CD4-positive, alpha-beta T cell treated with Interleukin-4 for 4 hours (primary cell): ENCODE measurements at regions not wholly inside any gene's neighbourhood (a gene's known extent, or its start where the extent isn't known, plus 50 kb on each side); places are given as distances from the start of the nearest gene placed in this dataset.
"Not testable (repeated sequence)": the region's sequence is repeated elsewhere in the genome, so short reads cannot be mapped to it uniquely, and the experiment has no call there.

Experiments used
- DNase-seq: peaks from one replicate; pipeline ENCODE4 v3.0.0-alpha.2; 2020

DNA sequence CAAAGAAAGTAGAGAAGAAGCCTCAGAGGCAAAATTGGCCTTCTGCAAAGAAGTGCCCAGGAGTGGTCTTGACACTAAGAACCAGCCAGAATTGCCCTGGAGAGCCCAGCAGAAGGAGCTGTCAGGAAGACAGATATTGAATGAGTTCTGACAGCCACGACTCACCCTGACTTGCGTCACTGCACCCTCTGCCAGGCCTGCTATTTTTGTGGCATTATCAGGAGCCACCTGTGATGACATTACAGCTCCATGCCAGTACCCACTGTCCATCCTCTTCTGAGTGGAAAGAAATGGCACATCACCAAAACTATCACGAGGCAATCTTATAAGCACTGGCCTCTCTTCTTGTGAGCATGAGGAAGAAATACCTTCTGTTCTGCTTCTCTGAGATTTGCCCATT, 67.7 kb downstream of the SMIM20 start:
- no peak for DNase-seq

DNA sequence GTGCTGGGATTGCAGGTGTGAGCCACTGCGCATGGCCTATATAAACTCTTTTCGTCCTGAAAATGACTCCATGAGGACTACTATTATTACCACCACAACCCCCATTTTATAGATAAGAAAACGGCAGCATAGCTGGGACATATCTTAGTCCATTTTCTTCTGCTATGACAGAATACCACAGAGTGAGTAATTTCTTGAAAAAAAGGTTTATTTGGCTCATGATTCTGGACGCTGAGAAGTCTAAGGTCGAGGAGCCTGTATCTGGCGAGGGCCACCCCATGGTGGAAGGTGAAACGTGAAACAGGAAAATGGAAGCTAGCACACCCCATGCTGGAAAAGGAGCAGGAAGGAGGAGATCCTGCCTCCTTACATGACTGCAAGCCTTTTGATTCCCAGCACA, 68.9 kb downstream of the SMIM20 start:
- DNase-seq: no peak

DNA sequence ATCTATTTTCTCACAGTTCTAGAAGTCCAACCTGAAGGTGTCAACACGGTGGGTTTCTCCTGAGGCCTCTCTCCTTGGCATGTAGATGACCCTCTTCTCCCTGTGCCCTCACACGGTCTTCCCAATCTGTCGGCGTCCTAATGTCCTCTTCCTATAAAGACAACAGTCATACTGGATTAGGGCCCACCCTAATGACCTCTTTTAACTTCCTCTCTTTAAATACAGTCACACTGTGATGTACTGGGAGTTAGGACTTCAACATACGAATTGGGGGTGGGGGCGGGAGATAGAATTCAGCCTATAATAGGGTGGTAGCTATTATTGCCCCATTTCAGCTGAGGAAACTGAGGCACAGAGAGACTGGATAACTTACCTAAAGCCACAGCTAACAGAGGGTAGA, 70.2 kb downstream of the SMIM20 start:
- no peak for DNase-seq

DNA sequence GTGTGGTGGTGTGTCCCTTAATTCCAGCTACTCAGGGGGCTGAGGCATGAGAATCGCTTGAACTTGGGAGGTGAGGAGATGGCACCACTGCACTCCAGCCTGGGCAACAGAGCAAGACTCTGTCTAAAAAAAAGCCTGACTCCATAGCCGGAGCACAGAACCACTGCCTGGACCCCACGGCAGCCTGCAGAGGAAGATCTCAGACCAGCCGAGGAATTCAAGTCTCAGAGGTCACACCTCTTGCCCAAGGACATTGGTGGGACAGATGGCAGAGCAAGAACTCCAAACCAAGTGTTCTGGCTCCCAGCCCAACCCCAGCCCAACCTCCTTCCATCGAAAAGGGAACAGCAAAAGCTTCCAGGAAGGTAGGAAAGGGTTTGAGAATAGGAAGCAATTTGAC, 70.8 kb downstream of the SMIM20 start:
- DNase-seq: no peak

DNA sequence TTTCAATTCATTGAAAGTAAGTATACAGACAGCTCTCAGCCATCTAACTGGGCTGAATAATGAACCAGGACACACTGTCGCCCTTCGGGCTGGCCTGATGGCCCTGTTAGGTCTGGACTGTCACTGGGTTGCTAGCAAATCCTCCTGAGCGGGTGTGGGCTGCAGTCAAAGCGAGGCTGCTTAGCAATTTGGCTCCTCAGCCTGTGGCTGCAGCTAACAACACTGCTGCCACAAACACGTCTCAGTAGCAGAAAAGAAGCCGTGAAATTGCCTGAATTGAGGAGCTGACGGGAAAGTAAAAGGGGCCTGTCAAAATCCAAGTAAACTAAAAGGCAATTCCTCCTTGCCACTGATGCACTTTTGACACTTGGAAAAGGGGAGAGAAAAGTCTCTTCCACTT, 72.8 kb downstream of the SMIM20 start:
- no peak for DNase-seq

DNA sequence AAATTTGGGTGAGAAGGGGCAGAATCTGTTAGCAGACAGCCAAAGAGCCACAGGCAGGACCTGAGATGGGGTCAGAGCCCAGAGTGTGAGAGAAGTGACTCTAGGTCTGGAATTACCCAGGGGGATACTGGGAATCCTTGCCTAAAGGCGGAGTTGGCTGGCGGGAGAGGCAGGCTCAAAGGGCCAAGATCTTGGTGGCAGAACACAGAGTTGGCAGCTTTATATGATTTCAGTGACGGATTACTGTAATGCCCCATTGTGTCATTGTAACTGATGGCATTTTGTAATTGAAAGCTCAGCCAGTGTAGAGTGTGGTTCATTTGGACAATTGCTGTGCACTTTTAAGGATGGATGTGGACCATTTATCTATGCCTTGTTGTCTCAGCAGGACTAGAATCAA, 77.3 kb downstream of the SMIM20 start:
- no peak for DNase-seq

DNA sequence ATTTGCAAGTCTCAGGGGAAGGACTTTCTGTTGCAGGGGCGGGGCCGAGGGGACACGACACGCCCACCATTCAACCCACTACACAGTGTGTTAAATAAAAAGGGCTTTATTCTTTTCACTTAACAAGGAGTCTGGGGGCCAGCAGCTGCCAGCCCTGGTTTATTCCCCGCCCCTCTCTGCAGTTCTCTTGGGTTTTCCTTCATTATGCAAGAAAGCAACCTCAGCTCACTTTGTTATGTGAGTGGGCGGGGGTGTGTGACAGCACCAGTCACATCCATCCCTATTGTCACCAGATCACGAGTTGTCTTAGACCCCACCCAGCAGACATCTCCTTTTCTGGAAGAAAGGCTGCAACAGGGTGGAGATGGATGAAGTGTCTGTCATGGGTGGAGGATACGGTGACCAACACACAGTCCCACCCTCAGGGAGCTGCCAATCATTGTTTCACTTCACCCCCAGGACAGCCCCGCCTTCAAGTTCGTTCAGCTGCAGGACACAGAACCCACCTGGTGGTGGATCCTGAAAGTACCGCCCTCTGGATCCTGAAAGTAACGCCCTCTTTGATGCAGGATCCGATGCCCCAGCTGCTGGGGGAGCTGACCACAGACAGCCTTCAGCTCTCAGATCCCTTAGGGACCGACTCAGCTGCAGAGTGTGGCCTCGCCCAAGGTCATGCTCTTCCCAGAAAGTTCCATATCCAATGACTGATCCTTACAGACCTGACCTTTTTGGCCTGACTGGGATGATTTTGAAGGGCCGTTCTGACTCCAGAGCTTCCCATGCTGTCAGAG, 79.6 kb downstream of the SMIM20 start:
- no peak for DNase-seq

DNA sequence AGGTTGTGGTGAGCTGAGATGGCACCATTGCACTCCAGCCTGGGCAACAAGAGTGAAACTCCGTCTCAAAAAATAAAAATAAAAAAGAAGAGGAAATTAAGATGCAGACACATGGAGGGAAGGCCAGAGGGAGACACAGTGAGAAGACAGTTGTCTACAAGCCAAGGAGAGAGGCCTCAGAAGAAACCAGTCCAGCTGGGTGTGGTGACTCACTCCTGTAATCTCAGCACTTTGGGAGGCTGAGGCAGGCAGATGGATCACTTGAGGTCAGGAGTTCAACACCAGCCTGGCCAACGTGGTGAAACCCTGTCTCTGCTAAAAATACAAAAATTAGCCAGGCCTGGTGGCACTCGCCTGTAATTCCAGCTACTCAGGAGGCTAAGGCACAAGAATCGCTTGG, 80.6 kb downstream of the SMIM20 start:
- not testable (repeated sequence) for DNase-seq

DNA sequence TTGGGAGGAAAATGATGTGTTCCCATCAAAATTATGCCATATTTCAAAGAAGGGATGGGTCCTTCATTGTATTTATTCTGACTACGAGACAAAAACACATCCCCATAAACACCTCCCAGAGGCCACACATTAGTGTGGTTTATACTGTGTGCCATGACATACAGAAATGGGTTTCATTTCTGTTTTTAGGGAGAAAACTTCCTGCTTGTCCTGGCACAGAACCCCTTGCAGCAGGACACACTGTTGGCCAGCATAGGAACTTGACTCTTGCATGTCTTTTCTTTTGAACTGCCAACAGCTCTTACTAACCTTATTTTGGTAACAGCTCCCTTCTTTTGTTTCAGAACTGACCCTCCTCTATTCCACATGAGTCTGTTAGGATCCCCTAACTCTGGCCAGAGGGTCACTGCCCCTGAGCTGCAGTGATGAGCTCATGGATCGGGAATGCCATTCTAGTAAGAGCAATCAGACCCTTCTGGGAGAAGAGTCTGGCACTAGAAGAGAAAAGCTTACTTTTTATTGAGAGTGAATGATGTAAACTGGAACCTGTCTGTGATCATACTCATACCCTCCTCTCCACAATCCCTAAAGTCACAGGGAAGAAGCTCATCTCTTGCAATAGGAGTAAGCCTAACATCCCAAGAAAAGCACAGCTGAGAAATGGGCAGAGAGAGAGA, 86.4 kb downstream of the SMIM20 start:
- DNase-seq: no peak

DNA sequence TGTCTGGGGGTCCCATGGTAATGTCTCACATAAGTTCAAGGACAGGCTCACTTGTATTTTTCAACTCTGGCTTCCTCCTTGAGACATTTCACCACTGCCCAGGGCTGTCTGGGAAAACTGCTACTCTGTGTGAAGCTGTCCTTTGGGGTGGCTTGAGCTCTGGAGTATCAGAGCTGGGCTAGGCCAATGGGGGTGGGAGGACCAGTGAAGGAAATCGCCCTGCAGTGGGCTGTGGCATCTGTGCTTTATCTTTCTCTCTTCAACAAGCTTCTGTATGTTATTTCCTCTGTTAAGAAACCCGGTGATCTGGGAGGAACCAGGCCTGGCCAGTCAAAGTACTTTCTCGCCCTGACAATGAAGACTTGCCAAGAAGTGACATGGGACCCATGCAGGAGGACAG, 87.4 kb downstream of the SMIM20 start:
- DNase-seq: no peak

DNA sequence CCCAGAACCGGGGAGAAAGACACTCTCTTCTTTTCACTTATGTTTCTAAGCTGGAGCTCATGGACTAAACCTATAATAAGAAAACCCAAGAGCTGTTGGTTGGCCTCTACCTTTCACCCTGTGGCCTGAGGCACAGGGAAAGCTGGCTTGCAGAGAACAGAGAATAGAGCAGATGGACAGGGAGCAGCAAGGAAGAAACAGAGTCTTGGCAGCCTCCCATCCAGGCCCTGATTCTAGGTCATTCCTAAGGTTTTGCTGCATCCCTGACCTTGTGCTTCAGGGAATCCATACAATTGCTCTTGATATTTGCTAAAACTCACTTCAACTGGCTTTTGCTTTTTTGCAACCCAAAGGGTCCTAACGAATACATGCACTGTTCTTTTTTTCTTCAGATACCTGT, 87.8 kb downstream of the SMIM20 start:
- no peak for DNase-seq

DNA sequence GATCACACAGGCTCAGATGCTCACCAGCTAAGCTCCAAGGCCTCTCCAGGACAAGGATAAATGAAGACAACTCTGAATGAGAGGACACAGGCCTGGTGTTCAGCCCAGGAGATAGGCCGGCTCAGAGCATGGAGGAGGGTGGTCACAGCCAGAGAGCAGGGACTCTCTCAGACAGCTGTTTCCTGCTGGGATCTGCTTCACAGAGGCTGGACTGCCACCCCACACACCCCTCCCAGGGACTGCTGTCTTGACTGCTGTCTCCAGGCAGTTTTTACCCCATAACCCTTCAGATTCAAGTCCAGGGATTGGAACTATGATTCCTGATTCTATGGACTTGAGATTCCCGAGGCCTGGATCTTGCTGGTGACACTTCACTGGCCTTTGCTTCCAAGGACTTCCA, 89.0 kb downstream of the SMIM20 start:
- no peak for DNase-seq

DNA sequence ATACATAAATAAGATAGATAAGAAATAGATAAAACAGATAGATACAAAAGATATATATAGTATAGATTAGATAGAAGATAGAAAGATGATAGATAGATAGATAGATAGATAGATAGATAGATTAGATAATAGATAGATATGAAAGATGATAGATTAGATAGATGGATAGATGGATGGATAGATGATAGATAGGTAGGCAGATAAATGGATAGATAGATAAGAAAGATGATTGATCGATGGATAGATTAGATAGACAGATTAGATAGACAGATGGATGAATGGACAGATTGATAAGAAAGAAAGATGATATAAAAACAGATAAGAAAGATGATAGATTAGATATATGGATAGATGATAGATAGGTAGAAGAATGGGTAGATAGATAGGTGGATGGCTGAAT, 90.3 kb downstream of the SMIM20 start:
- DNase-seq: no peak

DNA sequence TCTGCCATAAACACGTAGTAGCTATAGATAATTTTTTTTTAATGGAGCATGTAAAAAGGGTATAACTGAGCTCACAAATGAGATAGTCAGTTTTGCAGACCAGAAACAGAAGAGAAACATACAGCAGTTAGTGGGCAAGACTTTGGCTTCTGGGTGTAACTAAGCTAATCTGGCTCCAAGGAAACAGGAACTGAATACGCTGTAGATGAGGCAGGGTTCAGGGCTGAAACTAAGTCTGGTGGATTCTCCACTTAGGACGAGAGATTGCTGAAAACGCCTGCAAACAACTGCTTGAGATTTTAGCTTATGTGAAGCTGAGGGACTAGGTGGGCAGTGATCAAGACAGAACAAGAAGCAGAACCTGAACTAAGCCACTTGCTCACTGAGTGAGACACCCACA, 91.7 kb downstream of the SMIM20 start:
- DNase-seq: no peak

DNA sequence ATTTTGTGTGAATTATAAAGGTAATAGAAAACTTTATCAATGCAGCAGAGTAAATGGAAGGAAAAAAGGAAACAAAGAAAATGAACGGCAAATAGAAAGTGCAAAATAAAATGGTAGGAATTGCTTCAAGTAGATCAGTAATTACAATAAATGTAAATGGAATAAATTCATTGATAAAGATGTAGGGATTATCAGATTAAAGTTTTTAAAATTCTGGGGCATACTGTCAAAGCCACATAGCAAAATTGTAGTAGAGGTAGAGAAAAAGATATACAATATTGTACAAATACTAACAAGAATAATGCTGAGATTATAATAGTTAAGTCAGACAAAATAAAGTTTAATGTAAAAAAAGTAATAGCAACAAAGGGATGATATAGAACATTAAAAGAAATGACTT, 94.7 kb downstream of the SMIM20 start:
- DNase-seq: no peak

DNA sequence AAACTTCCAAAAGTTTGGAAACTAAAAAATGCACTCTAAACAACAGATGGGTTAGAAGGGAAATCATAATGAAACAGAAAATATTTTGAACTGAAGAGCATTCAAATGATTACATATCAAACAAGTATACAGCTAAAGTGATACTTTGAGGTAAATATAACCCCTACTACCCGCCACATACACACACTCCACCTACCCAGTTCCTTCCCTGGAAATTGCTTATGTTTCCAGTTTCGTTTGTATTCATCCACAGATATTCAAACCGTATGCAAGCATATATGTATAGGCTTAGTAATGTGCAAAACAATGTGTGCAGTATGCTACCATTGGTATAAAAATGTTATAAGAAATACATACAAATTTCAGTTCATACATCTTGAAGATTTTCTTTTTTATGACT, 95.5 kb downstream of the SMIM20 start:
- no peak for DNase-seq

DNA sequence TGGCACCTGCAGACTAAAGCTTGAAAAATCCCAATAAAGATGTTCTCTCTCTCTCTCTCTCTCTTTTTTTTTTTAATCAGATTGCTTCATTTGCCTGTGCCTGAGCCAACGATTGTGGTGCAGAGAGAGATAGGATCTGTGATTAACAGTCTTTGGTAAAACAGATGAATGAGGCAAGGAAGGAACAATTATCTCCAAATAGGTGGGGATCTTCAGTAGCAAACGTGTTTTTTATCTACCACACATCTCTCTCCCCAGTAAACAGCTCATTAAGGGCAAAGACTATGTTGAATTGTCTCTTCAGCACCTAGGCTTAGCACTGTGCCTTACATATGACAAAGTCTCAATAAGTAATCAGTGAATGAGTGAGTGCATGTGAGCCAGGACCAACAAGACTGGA, 96.3 kb downstream of the SMIM20 start:
- DNase-seq: no peak

DNA sequence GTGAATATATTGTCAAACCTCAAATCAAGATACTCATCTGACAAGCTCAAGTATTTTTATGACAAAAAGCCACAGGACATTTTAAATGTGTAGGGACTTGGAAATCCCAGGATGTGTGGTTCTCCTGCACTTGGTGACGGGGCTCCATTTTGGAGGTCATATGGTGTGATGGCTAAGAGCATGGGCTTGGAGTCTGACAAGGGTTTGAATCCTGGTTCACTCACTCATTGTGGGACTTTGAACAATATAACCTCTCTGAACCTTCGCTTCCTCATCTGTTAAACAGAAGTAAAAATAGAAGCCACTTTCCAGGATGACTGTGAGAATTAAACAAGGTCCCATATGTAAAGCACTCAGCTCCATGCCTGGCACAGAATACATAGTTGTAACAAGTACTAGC, 99.6 kb downstream of the SMIM20 start:
- DNase-seq: no peak

DNA sequence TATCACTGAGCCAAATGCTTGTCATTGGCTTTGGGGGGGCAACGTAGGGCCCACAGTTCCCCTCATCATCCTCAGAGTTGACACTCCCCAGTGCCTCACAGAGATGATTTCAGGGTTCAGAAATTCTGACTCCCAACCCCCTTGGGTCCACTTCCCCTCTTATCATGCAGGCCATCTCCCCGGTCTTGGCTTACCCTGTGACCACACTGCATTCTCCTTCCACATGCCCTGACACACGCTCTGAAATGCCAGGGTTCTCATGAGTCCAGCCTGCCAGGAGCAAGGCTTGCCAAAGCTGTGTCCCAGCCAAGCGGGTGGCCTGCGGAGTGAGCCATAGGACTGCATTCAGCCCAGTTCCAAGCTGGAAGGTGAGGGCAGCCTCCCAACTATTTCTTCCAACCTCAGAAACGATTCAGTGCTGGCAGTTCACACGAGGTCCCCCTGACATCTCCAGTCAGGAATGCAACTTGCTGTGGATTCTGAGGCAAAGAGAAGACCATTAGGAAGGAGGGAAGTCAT, 101.2 kb downstream of the SMIM20 start:
- no peak for DNase-seq

DNA sequence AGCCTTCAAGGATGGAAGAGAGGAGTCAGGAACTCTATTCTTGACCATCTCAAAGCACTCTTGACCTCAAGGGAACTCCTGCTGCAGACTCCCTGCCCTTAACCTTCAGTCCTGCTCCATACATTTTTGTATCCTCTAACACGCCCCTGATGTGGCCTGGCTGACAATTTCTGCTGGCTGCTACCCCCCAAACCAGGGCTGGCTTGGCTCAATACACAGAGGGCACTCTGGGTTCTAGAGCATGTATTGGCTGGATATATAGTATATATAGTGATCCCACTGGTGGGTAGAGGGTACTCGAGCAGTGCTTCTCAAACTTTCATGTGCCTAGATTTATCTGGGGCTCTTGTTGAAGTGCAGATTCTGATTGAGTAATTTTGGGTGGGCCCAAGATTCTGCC, 101.9 kb downstream of the SMIM20 start:
- DNase-seq: no peak

DNA sequence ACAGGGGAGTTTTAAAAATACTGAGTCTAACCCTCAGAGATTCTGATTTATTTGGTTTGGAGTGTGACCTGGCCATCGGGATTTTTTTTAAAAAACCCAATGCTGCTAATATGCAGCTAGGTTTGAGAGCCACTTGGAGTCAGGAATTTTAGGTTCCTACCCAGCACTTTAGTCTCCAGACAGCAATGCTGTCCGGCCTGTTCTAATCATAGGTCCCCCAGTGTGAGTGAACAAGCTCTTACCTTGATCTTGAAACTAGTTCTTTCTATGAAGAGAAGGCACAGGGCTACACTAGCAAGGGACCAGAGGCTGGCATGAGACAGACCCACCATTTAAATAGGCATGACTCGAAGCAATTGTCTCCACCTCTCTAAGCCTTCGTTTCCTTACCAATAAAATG, 103.5 kb downstream of the SMIM20 start:
- DNase-seq: no peak

DNA sequence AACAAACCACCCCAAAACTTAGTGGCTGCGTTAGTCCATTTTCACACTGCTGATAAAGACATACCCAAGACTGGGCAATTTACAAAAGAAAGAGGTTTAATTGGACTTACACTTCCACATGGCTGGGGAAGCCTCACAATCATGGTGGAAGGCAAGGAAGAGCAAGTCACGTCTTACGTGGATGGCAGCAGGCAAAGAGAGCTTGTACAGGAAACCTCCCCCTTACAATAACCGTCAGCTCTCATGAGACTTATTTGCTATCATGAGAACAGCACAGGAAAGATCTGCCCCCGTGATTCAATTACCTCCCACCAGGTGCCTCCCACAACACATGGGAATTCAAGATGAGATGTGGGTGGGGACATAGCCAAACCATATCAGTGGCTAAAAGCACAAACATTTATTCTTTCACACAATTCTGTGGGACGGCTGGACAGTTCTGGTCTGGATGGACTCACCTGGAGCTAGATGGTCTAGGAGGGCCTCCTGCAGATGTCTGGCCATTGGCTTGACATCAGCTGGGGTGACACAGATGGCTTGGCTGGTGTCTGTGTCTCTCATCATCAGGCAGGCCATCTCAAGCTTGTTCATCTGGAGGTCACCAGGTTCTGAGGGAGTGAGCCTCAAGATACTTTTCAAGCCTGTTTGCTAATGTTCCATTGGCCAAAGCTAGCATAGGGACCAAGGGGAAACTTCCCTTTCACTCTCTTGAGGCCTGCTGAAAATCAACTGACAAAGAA, 104.1 kb downstream of the SMIM20 start:
- not testable (repeated sequence) for DNase-seq

DNA sequence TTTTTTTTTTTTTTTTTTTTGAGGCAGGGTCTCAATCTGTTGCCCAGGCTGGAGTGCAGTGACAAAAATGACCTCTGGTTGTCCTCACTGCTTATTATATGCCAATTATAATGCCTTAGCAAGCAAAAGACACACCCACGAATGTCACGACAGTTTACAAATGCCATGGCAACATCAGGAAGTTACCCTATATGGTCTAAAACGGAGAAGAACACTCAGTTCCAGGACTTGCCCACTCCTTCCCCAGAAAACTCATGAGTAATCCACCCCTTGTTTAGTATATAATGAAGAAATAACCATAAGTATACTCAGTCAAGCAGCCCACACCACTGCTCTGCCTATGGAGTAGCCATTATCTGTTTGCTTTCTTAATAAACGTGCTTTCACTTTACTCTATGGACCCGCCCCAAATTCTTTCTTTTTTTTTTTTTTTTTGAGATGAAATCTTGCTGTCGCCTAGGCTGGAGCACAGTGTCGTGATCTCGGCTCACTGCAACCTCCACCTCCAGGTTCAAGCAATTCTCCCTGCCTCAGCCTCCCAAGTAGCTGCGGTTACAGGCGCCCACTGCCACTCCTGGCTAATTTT, 106.2 kb downstream of the SMIM20 start:
- DNase-seq: peak; percentile 51

DNA sequence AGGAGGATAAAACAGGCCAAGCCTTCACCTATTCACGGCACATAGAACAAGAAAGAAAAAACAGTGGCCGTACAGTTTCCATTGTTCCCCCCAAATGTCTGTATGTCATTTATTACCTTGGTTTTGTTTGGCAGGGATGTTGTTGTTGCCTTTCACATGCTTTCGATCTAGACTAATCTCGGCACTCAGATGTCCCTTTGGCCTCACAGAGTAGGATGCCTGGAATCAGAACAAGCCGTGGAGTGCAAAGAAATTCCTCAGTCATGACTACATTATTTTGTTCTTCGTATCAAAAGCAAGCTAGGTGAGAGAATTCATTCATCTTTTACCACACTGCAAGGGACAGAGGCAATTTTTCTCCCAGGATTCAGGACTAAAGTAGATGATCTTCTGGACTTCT, 106.9 kb downstream of the SMIM20 start:
- DNase-seq: no peak
